ENCODE measurements at regions not wholly inside any gene's neighbourhood (a gene's known extent, or its start where the extent isn't known, plus 50 kb on each side); places are given as distances from the start of the nearest gene placed in this dataset.

DNA sequence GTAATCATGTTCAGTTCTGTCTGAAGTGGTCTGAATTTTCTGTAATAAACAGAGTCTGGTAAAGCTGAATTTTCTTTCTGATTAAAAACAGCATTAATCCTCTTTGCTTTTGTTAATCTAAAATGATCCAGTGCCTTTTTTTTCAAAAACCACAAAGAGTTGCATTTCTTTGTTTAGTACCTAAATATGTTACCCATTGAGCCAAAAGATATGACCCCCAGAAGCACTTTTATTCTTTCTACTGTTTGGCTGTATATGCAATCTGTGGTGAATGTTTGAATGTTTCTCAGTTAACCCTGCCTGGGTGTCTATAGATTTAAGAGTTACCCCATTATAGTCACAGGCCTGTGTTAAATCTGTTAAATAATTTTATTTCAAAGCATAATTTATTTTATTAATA lies 394.8 kb downstream of the PTPRC start:
- Histone ChIP-seq H3K9me3 (ENCODE audit: low read depth, low read length) (no peaks in the 10 kb centered on the region), H3K4me3 (no peak overlapping the region), H3K36me3 (ENCODE audit: insufficient read depth, low read length) (no peaks in the 10 kb centered on the region; the same call in 1 of the 2 replicates), H3K9ac (ENCODE audit: insufficient read length) (peak overlapping the region; percentile 50), H3K27ac (no peak overlapping the region; the same call in 1 of the 2 replicates)
- DNase-seq (ENCODE audit: low read depth, low spot score), result no peak
- TF ChIP-seq EZH2 (IDR thresholded peaks at IDR 0.05) (no peak), FOXP2 (optimal IDR thresholded peaks at IDR 0.05; ENCODE audit: control extremely low read depth, extremely low read length, insufficient read depth) (no peak)

GRCh38 chr1:199038156-199038555 lies 399.3 kb downstream of the PTPRC start:
- Histone ChIP-seq H3K4me3 (no peak overlapping the region), H3K36me3 (ENCODE audit: insufficient read depth, low read length) (no peaks in the 10 kb centered on the region; the same call in 1 of the 2 replicates), H3K9ac (ENCODE audit: insufficient read length) (no peak overlapping the region), H3K9me3 (ENCODE audit: low read depth, low read length) (no peaks in the 10 kb centered on the region), H3K27ac (0 out of 2 replicates have a peak overlapping the region, but pooled peaks have one; percentile 7)
- peak; percentile 26 for DNase-seq (ENCODE audit: low read depth, low spot score)
- TF ChIP-seq FOXP2 (optimal IDR thresholded peaks at IDR 0.05; ENCODE audit: control extremely low read depth, extremely low read length, insufficient read depth) (no peak), POLR2AphosphoS5 (IDR thresholded peaks at IDR 0.05; ENCODE audit: borderline replicate concordance, low read depth, low read length) (no peak), EZH2 (IDR thresholded peaks at IDR 0.05) (no peak)

- Histone ChIP-seq H3K36me3 (ENCODE audit: insufficient read depth, low read length) (no peaks in the 10 kb centered on the region), H3K27ac (no peak overlapping the region), H3K9ac (ENCODE audit: insufficient read length) (no peak overlapping the region), H3K4me3 (no peak overlapping the region), H3K9me3 (ENCODE audit: low read depth, low read length) (no peaks in the 10 kb centered on the region)
- no peak for DNase-seq (ENCODE audit: low read depth, low spot score)
- TF ChIP-seq FOXP2 (optimal IDR thresholded peaks at IDR 0.05; ENCODE audit: control extremely low read depth, extremely low read length, insufficient read depth) (no peak), POLR2AphosphoS5 (IDR thresholded peaks at IDR 0.05; ENCODE audit: borderline replicate concordance, low read depth, low read length) (no peak), EZH2 (IDR thresholded peaks at IDR 0.05) (no peak)
Measured at GRCh38 chr1:199040076-199040905, 401.5 kb downstream of the PTPRC start.

DNA sequence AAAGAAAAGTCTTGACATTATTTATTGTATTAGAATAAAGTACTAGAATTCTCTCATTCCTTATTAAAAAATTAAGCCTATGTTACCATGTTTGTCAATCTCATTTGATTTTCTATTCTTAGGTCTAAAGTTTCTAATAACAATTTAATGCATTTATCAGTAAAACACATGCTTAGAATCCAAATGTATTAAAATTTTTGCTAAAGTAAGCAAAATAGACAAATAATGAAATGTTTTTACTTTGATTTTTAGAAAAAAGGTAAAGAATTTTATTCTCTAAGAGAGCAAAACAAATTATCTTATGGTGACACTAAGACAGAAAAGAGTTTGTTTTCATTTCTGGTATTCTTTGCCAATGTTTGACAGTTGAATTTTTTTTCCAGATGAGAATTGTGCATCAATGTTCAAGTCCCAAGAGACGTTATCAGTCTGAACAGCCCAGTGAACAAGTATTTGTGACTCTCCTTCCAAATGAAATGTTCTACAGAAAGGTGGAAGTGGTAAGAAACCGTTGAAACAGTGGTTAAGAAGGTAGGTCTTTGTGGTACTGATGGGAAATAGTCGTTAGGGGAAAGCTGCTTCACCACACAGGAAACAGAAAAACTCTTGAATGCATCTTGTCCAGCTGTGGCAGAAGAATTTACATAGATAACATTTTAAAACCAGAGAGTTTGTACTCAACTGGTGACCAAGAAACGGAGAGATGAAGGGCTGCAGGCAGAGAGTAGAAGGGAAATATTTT lies 402.5 kb downstream of the PTPRC start:
- Histone ChIP-seq H3K4me3 (peak overlapping the region; percentile 48), H3K36me3 (ENCODE audit: insufficient read depth, low read length) (no peaks in the 10 kb centered on the region), H3K27ac (peak overlapping the region; percentile 64), H3K9ac (ENCODE audit: insufficient read length) (peak overlapping the region; percentile 29), H3K9me3 (ENCODE audit: low read depth, low read length) (no peaks in the 10 kb centered on the region)
- DNase-seq (ENCODE audit: low read depth, low spot score), result no peak
- TF ChIP-seq EZH2 (IDR thresholded peaks at IDR 0.05) (no peak), FOXP2 (optimal IDR thresholded peaks at IDR 0.05; ENCODE audit: control extremely low read depth, extremely low read length, insufficient read depth) (no peak), POLR2AphosphoS5 (IDR thresholded peaks at IDR 0.05; ENCODE audit: borderline replicate concordance, low read depth, low read length) (no peak)

GRCh38 chr1:199042193-199042592 lies 403.4 kb downstream of the PTPRC start:
- H3K4me3 ChIP-seq, result no peak overlapping the region
- no peak for TF ChIP-seq POLR2AphosphoS5 (IDR thresholded peaks at IDR 0.05; ENCODE audit: borderline replicate concordance, low read depth, low read length)
- TF ChIP-seq EZH2 (IDR thresholded peaks at IDR 0.05), result no peak
- TF ChIP-seq FOXP2 (optimal IDR thresholded peaks at IDR 0.05; ENCODE audit: control extremely low read depth, extremely low read length, insufficient read depth), result no peak
- no peaks in the 10 kb centered on the region for H3K36me3 ChIP-seq (ENCODE audit: insufficient read depth, low read length)
- H3K27ac ChIP-seq, result no peak overlapping the region
- H3K9me3 ChIP-seq (ENCODE audit: low read depth, low read length), result no peaks in the 10 kb centered on the region
- no peak overlapping the region for H3K9ac ChIP-seq (ENCODE audit: insufficient read length)
- no peak for DNase-seq (ENCODE audit: low read depth, low spot score)

- no peak overlapping the region for H3K4me3 ChIP-seq
- no peak overlapping the region for H3K9ac ChIP-seq (ENCODE audit: insufficient read length)
- no peak for TF ChIP-seq FOXP2 (optimal IDR thresholded peaks at IDR 0.05; ENCODE audit: control extremely low read depth, extremely low read length, insufficient read depth)
- TF ChIP-seq EZH2 (IDR thresholded peaks at IDR 0.05), result no peak
- TF ChIP-seq POLR2AphosphoS5 (IDR thresholded peaks at IDR 0.05; ENCODE audit: borderline replicate concordance, low read depth, low read length), result no peak
- no peaks in the 10 kb centered on the region for H3K36me3 ChIP-seq (ENCODE audit: insufficient read depth, low read length)
- H3K27ac ChIP-seq, result no peak overlapping the region
- no peak for DNase-seq (ENCODE audit: low read depth, low spot score)
- no peaks in the 10 kb centered on the region; the same call in 1 of the 2 replicates for H3K9me3 ChIP-seq (ENCODE audit: low read depth, low read length)
Measured at GRCh38 chr1:199044191-199044590, 405.4 kb downstream of the PTPRC start.

DNA sequence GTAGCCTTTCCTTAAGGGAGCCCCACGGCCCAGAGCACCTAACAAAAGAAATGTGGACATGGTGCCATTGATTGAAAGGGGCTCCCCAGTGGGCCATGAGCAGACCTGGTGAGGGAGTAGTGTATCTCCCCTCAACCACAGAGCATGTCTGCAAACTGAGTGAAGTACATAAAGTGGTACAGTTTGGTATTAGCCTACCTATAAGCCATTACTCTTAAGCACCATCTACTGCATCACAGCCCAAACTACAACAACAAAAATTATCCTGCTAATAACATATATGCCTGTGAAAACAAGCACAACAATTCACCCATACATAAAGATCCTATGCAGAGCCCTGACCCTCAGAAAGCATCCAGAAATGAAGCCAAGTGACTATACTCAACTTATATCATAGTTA lies 407.8 kb downstream of the PTPRC start:
- Histone ChIP-seq H3K36me3 (ENCODE audit: insufficient read depth, low read length) (no peaks in the 10 kb centered on the region), H3K9me3 (ENCODE audit: low read depth, low read length) (peaks cover 2% of the 10 kb centered on the region; the same call in 1 of the 2 replicates), H3K4me3 (no peak overlapping the region), H3K9ac (ENCODE audit: insufficient read length) (no peak overlapping the region), H3K27ac (no peak overlapping the region)
- TF ChIP-seq EZH2 (IDR thresholded peaks at IDR 0.05) (no peak), POLR2AphosphoS5 (IDR thresholded peaks at IDR 0.05; ENCODE audit: borderline replicate concordance, low read depth, low read length) (no peak), FOXP2 (optimal IDR thresholded peaks at IDR 0.05; ENCODE audit: control extremely low read depth, extremely low read length, insufficient read depth) (no peak)
- no peak for DNase-seq (ENCODE audit: low read depth, low spot score)

DNA sequence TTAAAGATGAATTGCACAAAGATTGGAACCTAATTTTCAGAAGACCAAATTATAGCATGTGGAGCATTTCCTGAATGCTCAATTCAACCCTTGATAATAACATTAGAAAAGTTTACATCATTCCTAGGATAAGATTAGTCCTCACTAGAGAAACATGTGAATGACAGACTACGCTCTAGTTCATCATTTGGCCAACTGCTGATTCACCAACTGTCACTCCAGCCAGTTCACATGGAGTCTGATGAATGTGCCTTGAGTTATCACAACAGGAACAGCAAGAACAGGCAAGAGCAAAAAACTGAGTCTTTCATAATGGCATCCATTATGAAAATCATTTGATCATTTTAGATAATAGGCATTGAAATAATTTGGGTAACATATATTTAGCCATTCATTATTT lies 415.9 kb downstream of the PTPRC start:
- no peak overlapping the region for H3K4me3 ChIP-seq
- H3K36me3 ChIP-seq (ENCODE audit: insufficient read depth, low read length), result no peaks in the 10 kb centered on the region
- H3K9me3 ChIP-seq (ENCODE audit: low read depth, low read length), result peaks cover 2% of the 10 kb centered on the region; the same call in 1 of the 2 replicates
- DNase-seq (ENCODE audit: low read depth, low spot score), result no peak
- no peak overlapping the region for H3K9ac ChIP-seq (ENCODE audit: insufficient read length)
- TF ChIP-seq FOXP2 (optimal IDR thresholded peaks at IDR 0.05; ENCODE audit: control extremely low read depth, extremely low read length, insufficient read depth) (no peak), POLR2AphosphoS5 (IDR thresholded peaks at IDR 0.05; ENCODE audit: borderline replicate concordance, low read depth, low read length) (no peak), EZH2 (IDR thresholded peaks at IDR 0.05) (no peak)
- no peak overlapping the region for H3K27ac ChIP-seq

All from SK-N-MC (cell line).